ENCODE measurements at regions not wholly inside any gene's neighbourhood (a gene's known extent, or its start where the extent isn't known, plus 50 kb on each side); places are given as distances from the start of the nearest gene placed in this dataset.

- DNase-seq (ENCODE audit: low read depth, low spot score) = no peak
- intact Hi-C loops (cut with micrococcal nuclease) = no loop called here
- no peak overlapping the region for H3K27ac ChIP-seq (ENCODE audit: low read depth, low read length)
- peaks cover 0 to 3% of the 10 kb centered on the region in 2 experiments; a peak in 1 of 4 replicates for H3K9me3 ChIP-seq (ENCODE audit: control insufficient read depth in 1 of 2, insufficient read depth in 1 of 2, low read depth in 1 of 2, low read length in 2 of 2)
- POLR2A ChIA-PET = no interaction called here
- CTCF ChIA-PET = no interaction called here
- no peak overlapping the region for H3K4me2 ChIP-seq (ENCODE audit: low read length)
- no peak overlapping the region for H2AFZ ChIP-seq (ENCODE audit: low read depth, low read length, poor library complexity, severe bottlenecking)
- H3K4me1 ChIP-seq (ENCODE audit: control insufficient read depth in 1 of 2, insufficient read depth in 2 of 2, low read length in 2 of 2) = no peaks in the 10 kb centered on the region
- no peaks in the 10 kb centered on the region for H3K79me2 ChIP-seq (ENCODE audit: insufficient read depth, low read length)
- H4K20me1 ChIP-seq (ENCODE audit: insufficient read depth) = no peaks in the 10 kb centered on the region
- RAD21 ChIA-PET (ENCODE audit: low non-redundant PET in 1 of 2, low total read pairs in 2 of 2, uncharacterized antibody in 2 of 2, unreplicated experiment in 2 of 2) = no interaction called here
- no peaks in the 10 kb centered on the region for H3K9me2 ChIP-seq (ENCODE audit: insufficient read depth)
- no peak for TF ChIP-seq YY1 (IDR thresholded peaks at IDR 0.05; ENCODE audit: extremely low read depth, insufficient replicate concordance, low read depth, low read length)
- no peak for TF ChIP-seq CBX3 (IDR thresholded peaks at IDR 0.05; ENCODE audit: low read depth)
- TF ChIP-seq, protein P1, sequence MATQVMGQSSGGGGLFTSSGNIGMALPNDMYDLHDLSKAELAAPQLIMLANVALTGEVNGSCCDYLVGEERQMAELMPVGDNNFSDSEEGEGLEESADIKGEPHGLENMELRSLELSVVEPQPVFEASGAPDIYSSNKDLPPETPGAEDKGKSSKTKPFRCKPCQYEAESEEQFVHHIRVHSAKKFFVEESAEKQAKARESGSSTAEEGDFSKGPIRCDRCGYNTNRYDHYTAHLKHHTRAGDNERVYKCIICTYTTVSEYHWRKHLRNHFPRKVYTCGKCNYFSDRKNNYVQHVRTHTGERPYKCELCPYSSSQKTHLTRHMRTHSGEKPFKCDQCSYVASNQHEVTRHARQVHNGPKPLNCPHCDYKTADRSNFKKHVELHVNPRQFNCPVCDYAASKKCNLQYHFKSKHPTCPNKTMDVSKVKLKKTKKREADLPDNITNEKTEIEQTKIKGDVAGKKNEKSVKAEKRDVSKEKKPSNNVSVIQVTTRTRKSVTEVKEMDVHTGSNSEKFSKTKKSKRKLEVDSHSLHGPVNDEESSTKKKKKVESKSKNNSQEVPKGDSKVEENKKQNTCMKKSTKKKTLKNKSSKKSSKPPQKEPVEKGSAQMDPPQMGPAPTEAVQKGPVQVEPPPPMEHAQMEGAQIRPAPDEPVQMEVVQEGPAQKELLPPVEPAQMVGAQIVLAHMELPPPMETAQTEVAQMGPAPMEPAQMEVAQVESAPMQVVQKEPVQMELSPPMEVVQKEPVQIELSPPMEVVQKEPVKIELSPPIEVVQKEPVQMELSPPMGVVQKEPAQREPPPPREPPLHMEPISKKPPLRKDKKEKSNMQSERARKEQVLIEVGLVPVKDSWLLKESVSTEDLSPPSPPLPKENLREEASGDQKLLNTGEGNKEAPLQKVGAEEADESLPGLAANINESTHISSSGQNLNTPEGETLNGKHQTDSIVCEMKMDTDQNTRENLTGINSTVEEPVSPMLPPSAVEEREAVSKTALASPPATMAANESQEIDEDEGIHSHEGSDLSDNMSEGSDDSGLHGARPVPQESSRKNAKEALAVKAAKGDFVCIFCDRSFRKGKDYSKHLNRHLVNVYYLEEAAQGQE (IDR thresholded peaks at IDR 0.05; ENCODE audit: low read depth) = no peak
- no peak for TF ChIP-seq SIN3A (IDR thresholded peaks at IDR 0.05; ENCODE audit: low read depth)
- TF ChIP-seq, protein P2, sequence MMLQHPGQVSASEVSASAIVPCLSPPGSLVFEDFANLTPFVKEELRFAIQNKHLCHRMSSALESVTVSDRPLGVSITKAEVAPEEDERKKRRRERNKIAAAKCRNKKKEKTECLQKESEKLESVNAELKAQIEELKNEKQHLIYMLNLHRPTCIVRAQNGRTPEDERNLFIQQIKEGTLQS (IDR thresholded peaks at IDR 0.05) = no peak
- TF ChIP-seq EZH2 (IDR thresholded peaks at IDR 0.05) = no peak
- no peak for TF ChIP-seq ELF1 (IDR thresholded peaks at IDR 0.05; ENCODE audit: borderline replicate concordance, low read depth)
- TF ChIP-seq EZH2phosphoT487 (IDR thresholded peaks at IDR 0.05; ENCODE audit: borderline replicate concordance) = no peak
- TF ChIP-seq CEBPB (IDR thresholded peaks at IDR 0.05; ENCODE audit: low read depth) = no peak
- no peak for TF ChIP-seq TCF7L2 (IDR thresholded peaks at IDR 0.05; ENCODE audit: borderline replicate concordance, extremely low read depth, insufficient read depth, insufficient read length)
- TF ChIP-seq ZNF274 (IDR thresholded peaks at IDR 0.05; ENCODE audit: low read depth, low read length) = no peak
- TF ChIP-seq EGR1 (IDR thresholded peaks at IDR 0.05; ENCODE audit: low read depth) = no peak
- TF ChIP-seq POLR2AphosphoS5 (IDR thresholded peaks at IDR 0.05; ENCODE audit: low read depth, low read length) = no peak
- TF ChIP-seq MAX (IDR thresholded peaks at IDR 0.05) = no peak
- TF ChIP-seq ZBTB33 (IDR thresholded peaks at IDR 0.05; ENCODE audit: extremely low read depth, insufficient replicate concordance, low read length) = no peak
- TF ChIP-seq RAD21 (IDR thresholded peaks at IDR 0.05; ENCODE audit: low read depth) = no peak
- TF ChIP-seq JUND (IDR thresholded peaks at IDR 0.05) = no peak
- H3K27me3 ChIP-seq (ENCODE audit: insufficient read depth, low read length) = no peaks in the 10 kb centered on the region
- no peak overlapping the region for H3K4me3 ChIP-seq (replicated peaks in 1 of 2; ENCODE audit: low read depth in 1 of 2, low read length in 2 of 2)
- no TSS peak for BruUV-seq (replicated peaks)
- no peaks in the 10 kb centered on the region for H3K36me3 ChIP-seq (ENCODE audit: control insufficient read depth in 1 of 2, insufficient read depth in 2 of 2, low read length in 2 of 2)
- H3K9ac ChIP-seq (ENCODE audit: low read length) = no peak overlapping the region
- no peak for ATAC-seq
These were observed 117.2 kb downstream of the BANF2 start for GRCh38 chr20:17816804-17817587.

Measured in HCT116 (cell line).